ENCODE measurements at regions not wholly inside any gene's neighbourhood (a gene's known extent, or its start where the extent isn't known, plus 50 kb on each side); places are given as distances from the start of the nearest gene placed in this dataset.
"Not testable (repeated sequence)": the region's sequence is repeated elsewhere in the genome, so short reads cannot be mapped to it uniquely, and the experiment has no call there.

GRCh38 chr13:58682616-58683015 lies 1051.1 kb downstream of the PCDH17 start:
- TF ChIP-seq JUND (IDR thresholded peaks at IDR 0.05; ENCODE audit: low read depth): no peak
- no peak for DNase-seq (ENCODE audit: low read depth in 1 of 2, low spot score in 1 of 2)
- in situ Hi-C loops (cut with HindIII; ENCODE audit: low pct_unique_long_range_greater_than_20kb, low sequenced_read_pairs): no loop called here

- in situ Hi-C loops (cut with HindIII; ENCODE audit: low pct_unique_long_range_greater_than_20kb, low sequenced_read_pairs): no loop called here
- DNase-seq (ENCODE audit: low read depth in 1 of 2, low spot score in 1 of 2): no peak
- no peak for TF ChIP-seq JUND (IDR thresholded peaks at IDR 0.05; ENCODE audit: low read depth)
These were observed 1055.6 kb downstream of the PCDH17 start for GRCh38 chr13:58687148-58687547.

GRCh38 chr13:58698531-58698930 lies 1067.0 kb downstream of the PCDH17 start:
- no peak for TF ChIP-seq JUND (IDR thresholded peaks at IDR 0.05; ENCODE audit: low read depth)
- in situ Hi-C loops (cut with HindIII; ENCODE audit: low pct_unique_long_range_greater_than_20kb, low sequenced_read_pairs): no loop called here
- no peak for DNase-seq (ENCODE audit: low read depth in 1 of 2, low spot score in 1 of 2)

GRCh38 chr13:58704953-58705352 lies 1073.4 kb downstream of the PCDH17 start:
- no peak for TF ChIP-seq JUND (IDR thresholded peaks at IDR 0.05; ENCODE audit: low read depth)
- no peak for DNase-seq (ENCODE audit: low read depth in 1 of 2, low spot score in 1 of 2)
- in situ Hi-C loops (cut with HindIII; ENCODE audit: low pct_unique_long_range_greater_than_20kb, low sequenced_read_pairs): no loop called here

- in situ Hi-C loops (cut with HindIII; ENCODE audit: low pct_unique_long_range_greater_than_20kb, low sequenced_read_pairs): no loop called here
These were observed 1074.9 kb downstream of the PCDH17 start for GRCh38 chr13:58706421-58706820.

GRCh38 chr13:58712191-58712590 lies 1080.6 kb downstream of the PCDH17 start:
- TF ChIP-seq JUND (IDR thresholded peaks at IDR 0.05; ENCODE audit: low read depth): no peak
- DNase-seq (ENCODE audit: low read depth in 1 of 2, low spot score in 1 of 2): peak in 1 of 2 experiments; percentile 51
- in situ Hi-C loops (cut with HindIII; ENCODE audit: low pct_unique_long_range_greater_than_20kb, low sequenced_read_pairs): no loop called here

More at GRCh38 chr13:58706421-58706820, 1074.9 kb downstream of the PCDH17 start:
- no peak for TF ChIP-seq JUND (IDR thresholded peaks at IDR 0.05; ENCODE audit: low read depth)
- DNase-seq (ENCODE audit: low read depth in 1 of 2, low spot score in 1 of 2): no peak

- in situ Hi-C loops (cut with HindIII; ENCODE audit: low pct_unique_long_range_greater_than_20kb, low sequenced_read_pairs); DNase-seq (ENCODE audit: low read depth in 1 of 2, low spot score in 1 of 2): not testable (repeated sequence)
These were observed 1082.5 kb downstream of the PCDH17 start for GRCh38 chr13:58714016-58714415.

GRCh38 chr13:58721273-58721672 lies 1089.7 kb downstream of the PCDH17 start:
- in situ Hi-C loops (cut with HindIII; ENCODE audit: low pct_unique_long_range_greater_than_20kb, low sequenced_read_pairs): no loop called here
- TF ChIP-seq JUND (IDR thresholded peaks at IDR 0.05; ENCODE audit: low read depth): no peak
- DNase-seq (ENCODE audit: low read depth in 1 of 2, low spot score in 1 of 2): no peak

GRCh38 chr13:58728126-58728525 lies 1096.6 kb downstream of the PCDH17 start:
- in situ Hi-C loops (cut with HindIII; ENCODE audit: low pct_unique_long_range_greater_than_20kb, low sequenced_read_pairs): no loop called here
- no peak for DNase-seq (ENCODE audit: low read depth in 1 of 2, low spot score in 1 of 2)

GRCh38 chr13:58729361-58729760 lies 1097.8 kb downstream of the PCDH17 start:
- in situ Hi-C loops (cut with HindIII; ENCODE audit: low pct_unique_long_range_greater_than_20kb, low sequenced_read_pairs): no loop called here
- no peak for DNase-seq (ENCODE audit: low read depth in 1 of 2, low spot score in 1 of 2)
- TF ChIP-seq JUND (IDR thresholded peaks at IDR 0.05; ENCODE audit: low read depth): no peak

More at GRCh38 chr13:58728126-58728525, 1096.6 kb downstream of the PCDH17 start:
- TF ChIP-seq JUND (IDR thresholded peaks at IDR 0.05; ENCODE audit: low read depth): no peak

GRCh38 chr13:58744686-58745085 lies 1113.1 kb downstream of the PCDH17 start:
- no peak for DNase-seq (ENCODE audit: low read depth in 1 of 2, low spot score in 1 of 2)
- TF ChIP-seq JUND (IDR thresholded peaks at IDR 0.05; ENCODE audit: low read depth): no peak
- in situ Hi-C loops (cut with HindIII; ENCODE audit: low pct_unique_long_range_greater_than_20kb, low sequenced_read_pairs): no loop called here

GRCh38 chr13:58767566-58767965 lies 1136.0 kb downstream of the PCDH17 start:
- in situ Hi-C loops (cut with HindIII; ENCODE audit: low pct_unique_long_range_greater_than_20kb, low sequenced_read_pairs): no loop called here
- TF ChIP-seq JUND (IDR thresholded peaks at IDR 0.05; ENCODE audit: low read depth): no peak
- DNase-seq (ENCODE audit: low read depth in 1 of 2, low spot score in 1 of 2): no peak

- TF ChIP-seq JUND (IDR thresholded peaks at IDR 0.05; ENCODE audit: low read depth): no peak
- in situ Hi-C loops (cut with HindIII; ENCODE audit: low pct_unique_long_range_greater_than_20kb, low sequenced_read_pairs): no loop called here
- DNase-seq (ENCODE audit: low read depth in 1 of 2, low spot score in 1 of 2): no peak
These were observed 1141.8 kb downstream of the PCDH17 start for GRCh38 chr13:58773280-58773859.

- DNase-seq (ENCODE audit: low read depth in 1 of 2, low spot score in 1 of 2): no peak
- in situ Hi-C loops (cut with HindIII; ENCODE audit: low pct_unique_long_range_greater_than_20kb, low sequenced_read_pairs): no loop called here
- TF ChIP-seq JUND (IDR thresholded peaks at IDR 0.05; ENCODE audit: low read depth): no peak
These were observed 1151.2 kb downstream of the PCDH17 start for GRCh38 chr13:58782736-58783135.

Measured in T47D (cell line).